Hepatocyte (in vitro differentiated cells): ENCODE measurements at regions not wholly inside any gene's neighbourhood (a gene's known extent, or its start where the extent isn't known, plus 50 kb on each side); places are given as distances from the start of the nearest gene placed in this dataset.

Source experiments
- EZH2 ChIP-seq: fragments of 200-600 bp; sonication (generic); IDR thresholded peaks from 2 replicates; pipeline ENCODE4 v1.6.1; 2016; ENCODE audit warnings: antibody characterized with exemption, mild to moderate bottlenecking, borderline replicate concordance
- TF ChIP-seq, protein P1 (sequence below): fragments of 200-600 bp; sonication (generic); IDR thresholded peaks from 2 replicates; pipeline ENCODE4 v1.5.1; 2016; ENCODE audit warnings: antibody characterized with exemption, mild to moderate bottlenecking; ENCODE audit not compliant: poor library complexity

DNA sequence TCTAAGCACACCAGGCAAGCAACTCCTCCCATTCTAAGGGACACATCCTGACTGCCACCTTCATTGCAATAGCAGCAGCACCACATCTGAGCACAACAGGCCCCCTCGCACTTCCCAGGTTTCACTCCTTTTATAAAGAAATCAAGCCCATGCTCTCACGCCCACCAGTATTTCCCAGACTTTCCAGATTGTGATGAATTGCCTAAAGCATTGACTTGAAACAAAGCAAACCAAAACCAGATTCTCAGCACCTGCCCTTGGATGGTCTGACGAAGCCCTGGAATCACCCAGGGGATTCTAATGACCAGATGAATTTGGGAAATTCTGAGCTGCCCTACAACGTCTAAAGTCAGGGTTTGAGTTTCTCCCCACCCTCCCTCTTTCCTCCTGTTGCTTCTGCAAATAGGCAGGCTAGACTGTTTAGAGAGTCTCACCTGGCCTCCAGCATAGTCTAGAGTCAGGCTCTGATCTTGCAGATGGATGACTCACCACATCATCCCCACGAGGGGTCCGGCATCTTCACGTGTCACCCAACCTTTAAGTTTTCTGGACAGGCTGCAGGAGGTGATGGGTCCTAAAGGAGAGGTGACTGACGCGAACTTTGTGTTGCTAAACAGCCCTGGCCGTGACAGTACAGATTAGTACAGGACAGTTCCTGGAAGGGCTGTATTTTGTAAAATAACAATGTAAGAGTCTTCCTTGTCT is 198.0 kb downstream of the SKIDA1 start:
- TF ChIP-seq EZH2 = no peak
- TF ChIP-seq, protein P1, sequence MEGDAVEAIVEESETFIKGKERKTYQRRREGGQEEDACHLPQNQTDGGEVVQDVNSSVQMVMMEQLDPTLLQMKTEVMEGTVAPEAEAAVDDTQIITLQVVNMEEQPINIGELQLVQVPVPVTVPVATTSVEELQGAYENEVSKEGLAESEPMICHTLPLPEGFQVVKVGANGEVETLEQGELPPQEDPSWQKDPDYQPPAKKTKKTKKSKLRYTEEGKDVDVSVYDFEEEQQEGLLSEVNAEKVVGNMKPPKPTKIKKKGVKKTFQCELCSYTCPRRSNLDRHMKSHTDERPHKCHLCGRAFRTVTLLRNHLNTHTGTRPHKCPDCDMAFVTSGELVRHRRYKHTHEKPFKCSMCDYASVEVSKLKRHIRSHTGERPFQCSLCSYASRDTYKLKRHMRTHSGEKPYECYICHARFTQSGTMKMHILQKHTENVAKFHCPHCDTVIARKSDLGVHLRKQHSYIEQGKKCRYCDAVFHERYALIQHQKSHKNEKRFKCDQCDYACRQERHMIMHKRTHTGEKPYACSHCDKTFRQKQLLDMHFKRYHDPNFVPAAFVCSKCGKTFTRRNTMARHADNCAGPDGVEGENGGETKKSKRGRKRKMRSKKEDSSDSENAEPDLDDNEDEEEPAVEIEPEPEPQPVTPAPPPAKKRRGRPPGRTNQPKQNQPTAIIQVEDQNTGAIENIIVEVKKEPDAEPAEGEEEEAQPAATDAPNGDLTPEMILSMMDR = no peak
